H1 (cell line): ENCODE measurements at regions not wholly inside any gene's neighbourhood (a gene's known extent, or its start where the extent isn't known, plus 50 kb on each side); places are given as distances from the start of the nearest gene placed in this dataset.

Experiments used
- CTCF ChIA-PET: fragments of 300-600 bp; sonication (Branson Sonifier 250); formaldehyde crosslinking; loops from one replicate; lab custom pipeline; 2021; ENCODE audit not compliant: partially characterized antibody; lab: Charles Lee
- POLR2A ChIA-PET: fragments of 300-600 bp; sonication (Branson Sonifier 250); formaldehyde crosslinking; loops from one replicate; lab custom pipeline; 2021; ENCODE audit warnings: inconsistent platforms; ENCODE audit not compliant: partially characterized antibody; lab: Charles Lee
- DNase-seq, 2 experiments: peaks; one replicate each; pipeline versions ENCODE4 v3.0.0 to v3.0.0-alpha.2; 2010 to 2022; ENCODE audit warnings: low spot score in 2 of 2, low read depth in 1 of 2, mixed read lengths in 1 of 2
- FAIRE-seq: peaks from 2 replicates; lab custom pipeline; 2011; peaks lifted over from hg19 to GRCh38; lab: Jason Lieb, UNC
- H2AFZ ChIP-seq: 2 replicates; pipeline ENCODE4 v1.8.1; 2012; ENCODE audit warnings: low read length, inconsistent platforms
- H2AK5ac ChIP-seq: 2 replicates; pipeline ENCODE4 v1.6.1; 2013; ENCODE audit warnings: low read depth, low read length
- H2BK120ac ChIP-seq: replicated peaks from 2 replicates; pipeline ENCODE3; 2013; ENCODE audit warnings: low read depth, low read length, inconsistent platforms
- H2BK12ac ChIP-seq: 2 replicates; pipeline ENCODE4 v1.6.1; 2013; ENCODE audit warnings: low read depth, low read length
- H2BK15ac ChIP-seq: 2 replicates; pipeline ENCODE4 v1.6.1; 2013; ENCODE audit warnings: low read length
- H2BK20ac ChIP-seq: 2 replicates; pipeline ENCODE4 v1.6.1; 2013; ENCODE audit warnings: low read length
- H2BK5ac ChIP-seq: 2 replicates; pipeline ENCODE4 v1.6.1; 2013; ENCODE audit warnings: low read depth, low read length
- H3K14ac ChIP-seq: 2 replicates; pipeline ENCODE4 v1.6.1; 2013; ENCODE audit warnings: inconsistent platforms; ENCODE audit not compliant: insufficient read length
- H3K18ac ChIP-seq: 2 replicates; pipeline ENCODE4 v1.6.1; 2013; ENCODE audit warnings: low read length; ENCODE audit errors: extremely low read depth
- H3K23ac ChIP-seq: 2 replicates; pipeline ENCODE4 v1.6.1; 2013; ENCODE audit warnings: inconsistent platforms; ENCODE audit not compliant: insufficient read length
- H3K23me2 ChIP-seq: 2 replicates; pipeline ENCODE4 v1.6.1; 2013; ENCODE audit warnings: low read depth, low read length
- H3K27ac ChIP-seq: 2 replicates; pipeline ENCODE4 v1.6.1; 2011; ENCODE audit warnings: low read depth, low read length, inconsistent platforms
- H3K27me3 ChIP-seq, 4 experiments: replicated peaks in 1 of 4; 1 replicate in 1 of 4; 2 replicates in 3 of 4; pipeline versions ENCODE4 v1.6.1 to v1.8.1; 2011 to 2013; ENCODE audit warnings: low read length in 3 of 4, mild to moderate bottlenecking in 3 of 4, inconsistent platforms in 2 of 4, mixed read lengths in 2 of 4, moderate library complexity in 1 of 4; ENCODE audit not compliant: control insufficient read depth in 3 of 4, insufficient read depth in 3 of 4; ENCODE audit errors: extremely low read depth in 1 of 4
- H3K36me3 ChIP-seq, 4 experiments: 2 replicates each; pipeline versions ENCODE4 v1.6.1 to v1.8.1; 2011 to 2013; ENCODE audit warnings: mild to moderate bottlenecking in 4 of 4, low read length in 3 of 4, moderate library complexity in 2 of 4, control low read depth in 1 of 4, inconsistent platforms in 1 of 4; ENCODE audit not compliant: insufficient read depth in 4 of 4, control insufficient read depth in 2 of 4
- H3K4ac ChIP-seq: replicated peaks from 2 replicates; pipeline ENCODE3; 2013; ENCODE audit warnings: low read length, low read depth, mixed read lengths, inconsistent platforms; ENCODE audit not compliant: insufficient read length
- H3K4me1 ChIP-seq, 4 experiments: replicated peaks in 1 of 4; 1 replicate in 1 of 4; 2 replicates in 3 of 4; pipeline versions ENCODE4 v1.6.1 to v1.8.1; 2011 to 2013; ENCODE audit warnings: low read length in 3 of 4, inconsistent platforms in 2 of 4, mixed read lengths in 1 of 4; ENCODE audit not compliant: insufficient read depth in 4 of 4, control insufficient read depth in 3 of 4
- H3K4me2 ChIP-seq, 2 experiments: 2 replicates each; pipeline versions ENCODE4 v1.6.1 to v1.8.1; 2011 to 2013; ENCODE audit warnings: low read depth in 2 of 2, low read length in 2 of 2, control low read depth in 1 of 2, inconsistent platforms in 1 of 2, mild to moderate bottlenecking in 1 of 2; ENCODE audit not compliant: insufficient read depth in 1 of 2
- H3K4me3 ChIP-seq, 4 experiments: fragments of 200-600, 300-600 bp in 1 of 4; sonication (generic), shearing (Covaris generic), sonication (Bioruptor Twin) in 1 of 4; 2 replicates each; pipeline versions ENCODE4 v1.5.1 to v1.8.1; 2011 to 2016; ENCODE audit warnings: low read length in 4 of 4, low read depth in 3 of 4, control low read depth in 2 of 4, inconsistent platforms in 2 of 4, mild to moderate bottlenecking in 2 of 4, mixed read lengths in 1 of 4, moderate library complexity in 1 of 4; ENCODE audit not compliant: insufficient read depth in 2 of 4; ENCODE audit errors: extremely low read depth in 1 of 4
- H3K56ac ChIP-seq: replicated peaks from 2 replicates; pipeline ENCODE3; 2013; ENCODE audit warnings: low read depth, mild to moderate bottlenecking, mixed read lengths, low read length, inconsistent platforms; ENCODE audit not compliant: insufficient read length
- H3K79me1 ChIP-seq: 2 replicates; pipeline ENCODE4 v1.6.1; 2013; ENCODE audit warnings: low read depth, low read length, control low read depth
- H3K79me2 ChIP-seq, 2 experiments: 2 replicates each; pipeline versions ENCODE4 v1.6.1 to v1.8.1; 2012 to 2013; ENCODE audit warnings: low read length in 2 of 2, mild to moderate bottlenecking in 2 of 2, inconsistent platforms in 1 of 2; ENCODE audit not compliant: insufficient read depth in 2 of 2, control insufficient read depth in 1 of 2
- H3K9ac ChIP-seq, 4 experiments: replicated peaks in 1 of 4; 1 replicate in 1 of 4; 2 replicates in 3 of 4; pipeline versions ENCODE4 v1.6.1 to v1.8.1; 2011 to 2013; ENCODE audit warnings: low read depth in 3 of 4, low read length in 3 of 4, control low read depth in 2 of 4, mild to moderate bottlenecking in 2 of 4, moderate library complexity in 2 of 4, inconsistent platforms in 1 of 4; ENCODE audit errors: extremely low read depth in 1 of 4
- H3K9me3 ChIP-seq, 2 experiments: 2 replicates each; pipeline versions ENCODE4 v1.6.1 to v1.8.1; 2012 to 2013; ENCODE audit warnings: mild to moderate bottlenecking in 2 of 2, moderate library complexity in 2 of 2, control low read depth in 1 of 2, inconsistent platforms in 1 of 2, low read depth in 1 of 2, low read length in 1 of 2, mixed read lengths in 1 of 2; ENCODE audit not compliant: insufficient read depth in 2 of 2
- H4K20me1 ChIP-seq, 2 experiments: replicated peaks in 1 of 2; 2 replicates each; pipeline versions ENCODE3 to v1.8.1; 2011 to 2013; ENCODE audit warnings: inconsistent platforms in 2 of 2, low read length in 2 of 2, mild to moderate bottlenecking in 1 of 2; ENCODE audit not compliant: insufficient read depth in 2 of 2, control insufficient read depth in 1 of 2
- H4K5ac ChIP-seq: 2 replicates; pipeline ENCODE4 v1.6.1; 2013; ENCODE audit warnings: low read length, low read depth, mixed read lengths, inconsistent platforms; ENCODE audit not compliant: insufficient read length
- H4K8ac ChIP-seq: 2 replicates; pipeline ENCODE4 v1.8.0; 2013; ENCODE audit warnings: mild to moderate bottlenecking, moderate library complexity, low read length, inconsistent platforms; ENCODE audit not compliant: insufficient read depth; ENCODE audit errors: extremely low read depth
- H4K91ac ChIP-seq: replicated peaks from 2 replicates; pipeline ENCODE3; 2013; ENCODE audit warnings: low read length, mixed read lengths, inconsistent platforms; ENCODE audit not compliant: insufficient read length
- CHD1 ChIP-seq: IDR thresholded peaks from 2 replicates; pipeline ENCODE4 v1.6.1; 2012; ENCODE audit warnings: low read depth, low read length, improper control_type of control experiment
- HDAC2 ChIP-seq, 2 experiments: fragments of 300-600 bp in 1 of 2; sonication (generic) in 1 of 2; IDR thresholded peaks; 2 replicates each; pipeline ENCODE4 v1.6.1; 2011 to 2012; ENCODE audit warnings: low read depth in 2 of 2, low read length in 2 of 2, mild to moderate bottlenecking in 2 of 2, moderate library complexity in 2 of 2, borderline replicate concordance in 1 of 2, inconsistent platforms in 1 of 2
- KDM4A ChIP-seq: IDR thresholded peaks from one replicate; pipeline ENCODE4 v1.7.1; 2012; ENCODE audit warnings: low read depth, mild to moderate bottlenecking, moderate library complexity, low read length, inconsistent platforms; ENCODE audit not compliant: severe bottlenecking
- SP2 ChIP-seq: IDR thresholded peaks from 2 replicates; pipeline ENCODE4 v1.6.1; 2012; ENCODE audit warnings: mild to moderate bottlenecking, low read length, inconsistent platforms
- TBP ChIP-seq: IDR thresholded peaks from 2 replicates; pipeline ENCODE4 v1.6.1; 2011; ENCODE audit warnings: low read depth, low read length, improper control_type of control experiment
- WGBS, 2 experiments: shearing (Covaris generic) in 1 of 2; methylation state at CpG; one replicate each; pipeline versions ENCODE4 v1.1.6 to v1.1.7; 2013 to 2015; ENCODE audit warnings: low lambda C conversion rate in 2 of 2, mixed read lengths in 2 of 2, inconsistent platforms in 1 of 2, low coverage in 1 of 2, missing lambda C conversion rate in 1 of 2; ENCODE audit not compliant: insufficient replicate concordance in 2 of 2, insufficient coverage in 1 of 2, insufficient read length in 1 of 2; ENCODE audit errors: extremely low coverage in 1 of 2, missing lambda C conversion rate in 1 of 2; 5-methylcytosine and 5-hydroxymethylcytosine counted together
- TF ChIP-seq, protein P1 (sequence below): IDR thresholded peaks from 2 replicates; pipeline ENCODE4 v1.6.1; 2012; ENCODE audit warnings: low read length, inconsistent platforms

- ChIA-PET CTCF (interaction anchor here (1.5 kb wide), 1 partner anchor 18 kb away, joined by 5 read pairs; no protein-coding TSS in a partner anchor), POLR2A (no interaction called here)
- H2BK20ac ChIP-seq: no peak overlapping the region
Observed at GRCh38 chr13:59280297-59280696, 883.4 kb downstream of the DIAPH3 start.

More at GRCh38 chr13:59280297-59280696, 883.4 kb downstream of the DIAPH3 start:
- no peak overlapping the region for H3K4me2 ChIP-seq
- peaks cover 0 to 5% (median 1%) of the 10 kb centered on the region in 4 experiments; a peak in 3 of 7 replicates for H3K27me3 ChIP-seq
- no peak overlapping the region for H4K91ac ChIP-seq
- no peak overlapping the region for H2AFZ ChIP-seq
- no peak overlapping the region for H3K14ac ChIP-seq
- no peaks in the 10 kb centered on the region for H3K79me1 ChIP-seq
- H3K23me2 ChIP-seq: no peaks in the 10 kb centered on the region
- H2BK120ac ChIP-seq: no peak overlapping the region
- H3K27ac ChIP-seq: no peak overlapping the region
- no peaks in the 10 kb centered on the region for H3K36me3 ChIP-seq
- FAIRE-seq (no peak), DNase-seq (no peak)
- H3K18ac ChIP-seq: no peak overlapping the region
- H3K56ac ChIP-seq: no peak overlapping the region
- no peak overlapping the region for H2BK15ac ChIP-seq
- H3K4me3 ChIP-seq: no peak overlapping the region
- H3K9ac ChIP-seq: no peak overlapping the region
- H2BK5ac ChIP-seq: no peak overlapping the region
- H3K9me3 ChIP-seq: no peaks in the 10 kb centered on the region
- no peak overlapping the region for H4K8ac ChIP-seq
- no peak overlapping the region for H3K4ac ChIP-seq
- H3K4me1 ChIP-seq: no peaks in the 10 kb centered on the region
- TF ChIP-seq CHD1: no peak
- no peak for TF ChIP-seq TBP
- no peak for TF ChIP-seq HDAC2 (IDR thresholded peaks at IDR 0.05; ENCODE audit: borderline replicate concordance in 1 of 2, low read depth in 2 of 2, low read length in 2 of 2)
- no peak for TF ChIP-seq KDM4A
- no peak for TF ChIP-seq SP2
- TF ChIP-seq, protein P1, sequence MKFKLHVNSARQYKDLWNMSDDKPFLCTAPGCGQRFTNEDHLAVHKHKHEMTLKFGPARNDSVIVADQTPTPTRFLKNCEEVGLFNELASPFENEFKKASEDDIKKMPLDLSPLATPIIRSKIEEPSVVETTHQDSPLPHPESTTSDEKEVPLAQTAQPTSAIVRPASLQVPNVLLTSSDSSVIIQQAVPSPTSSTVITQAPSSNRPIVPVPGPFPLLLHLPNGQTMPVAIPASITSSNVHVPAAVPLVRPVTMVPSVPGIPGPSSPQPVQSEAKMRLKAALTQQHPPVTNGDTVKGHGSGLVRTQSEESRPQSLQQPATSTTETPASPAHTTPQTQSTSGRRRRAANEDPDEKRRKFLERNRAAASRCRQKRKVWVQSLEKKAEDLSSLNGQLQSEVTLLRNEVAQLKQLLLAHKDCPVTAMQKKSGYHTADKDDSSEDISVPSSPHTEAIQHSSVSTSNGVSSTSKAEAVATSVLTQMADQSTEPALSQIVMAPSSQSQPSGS: no peak
- no peak overlapping the region for H4K5ac ChIP-seq
- no peaks in the 10 kb centered on the region for H3K79me2 ChIP-seq
- no peak overlapping the region for H3K23ac ChIP-seq
- H4K20me1 ChIP-seq: no peaks in the 10 kb centered on the region
- H2AK5ac ChIP-seq: no peak overlapping the region
- WGBS, 2 experiments: 83% methylated on average over 2 of the region's 2 CpGs; no CpG with 5 or more reads in 1 of the 2 experiments
- no peak overlapping the region for H2BK12ac ChIP-seq
